H1 (cell line): ENCODE measurements at regions not wholly inside any gene's neighbourhood (a gene's known extent, or its start where the extent isn't known, plus 50 kb on each side); places are given as distances from the start of the nearest gene placed in this dataset.

Experiments used
- CTCF ChIA-PET: fragments of 300-600 bp; sonication (Branson Sonifier 250); formaldehyde crosslinking; loops from one replicate; lab custom pipeline; 2021; ENCODE audit not compliant: partially characterized antibody; lab: Charles Lee
- POLR2A ChIA-PET: fragments of 300-600 bp; sonication (Branson Sonifier 250); formaldehyde crosslinking; loops from one replicate; lab custom pipeline; 2021; ENCODE audit warnings: inconsistent platforms; ENCODE audit not compliant: partially characterized antibody; lab: Charles Lee
- DNase-seq, 2 experiments: peaks; one replicate each; pipeline versions ENCODE4 v3.0.0 to v3.0.0-alpha.2; 2010 to 2022; ENCODE audit warnings: low spot score in 2 of 2, low read depth in 1 of 2, mixed read lengths in 1 of 2
- FAIRE-seq: peaks from 2 replicates; lab custom pipeline; 2011; peaks lifted over from hg19 to GRCh38; lab: Jason Lieb, UNC
- H2AFZ ChIP-seq: 2 replicates; pipeline ENCODE4 v1.8.1; 2012; ENCODE audit warnings: low read length, inconsistent platforms
- H2AK5ac ChIP-seq: 2 replicates; pipeline ENCODE4 v1.6.1; 2013; ENCODE audit warnings: low read depth, low read length
- H2BK120ac ChIP-seq: replicated peaks from 2 replicates; pipeline ENCODE3; 2013; ENCODE audit warnings: low read depth, low read length, inconsistent platforms
- H2BK12ac ChIP-seq: 2 replicates; pipeline ENCODE4 v1.6.1; 2013; ENCODE audit warnings: low read depth, low read length
- H2BK15ac ChIP-seq: 2 replicates; pipeline ENCODE4 v1.6.1; 2013; ENCODE audit warnings: low read length
- H2BK20ac ChIP-seq: 2 replicates; pipeline ENCODE4 v1.6.1; 2013; ENCODE audit warnings: low read length
- H2BK5ac ChIP-seq: 2 replicates; pipeline ENCODE4 v1.6.1; 2013; ENCODE audit warnings: low read depth, low read length
- H3K14ac ChIP-seq: 2 replicates; pipeline ENCODE4 v1.6.1; 2013; ENCODE audit warnings: inconsistent platforms; ENCODE audit not compliant: insufficient read length
- H3K18ac ChIP-seq: 2 replicates; pipeline ENCODE4 v1.6.1; 2013; ENCODE audit warnings: low read length; ENCODE audit errors: extremely low read depth
- H3K23ac ChIP-seq: 2 replicates; pipeline ENCODE4 v1.6.1; 2013; ENCODE audit warnings: inconsistent platforms; ENCODE audit not compliant: insufficient read length
- H3K23me2 ChIP-seq: 2 replicates; pipeline ENCODE4 v1.6.1; 2013; ENCODE audit warnings: low read depth, low read length
- H3K27ac ChIP-seq: 2 replicates; pipeline ENCODE4 v1.6.1; 2011; ENCODE audit warnings: low read depth, low read length, inconsistent platforms
- H3K27me3 ChIP-seq, 4 experiments: replicated peaks in 1 of 4; 1 replicate in 1 of 4; 2 replicates in 3 of 4; pipeline versions ENCODE4 v1.6.1 to v1.8.1; 2011 to 2013; ENCODE audit warnings: low read length in 3 of 4, mild to moderate bottlenecking in 3 of 4, inconsistent platforms in 2 of 4, mixed read lengths in 2 of 4, moderate library complexity in 1 of 4; ENCODE audit not compliant: control insufficient read depth in 3 of 4, insufficient read depth in 3 of 4; ENCODE audit errors: extremely low read depth in 1 of 4
- H3K36me3 ChIP-seq, 4 experiments: 2 replicates each; pipeline versions ENCODE4 v1.6.1 to v1.8.1; 2011 to 2013; ENCODE audit warnings: mild to moderate bottlenecking in 4 of 4, low read length in 3 of 4, moderate library complexity in 2 of 4, control low read depth in 1 of 4, inconsistent platforms in 1 of 4; ENCODE audit not compliant: insufficient read depth in 4 of 4, control insufficient read depth in 2 of 4
- H3K4ac ChIP-seq: replicated peaks from 2 replicates; pipeline ENCODE3; 2013; ENCODE audit warnings: low read length, low read depth, mixed read lengths, inconsistent platforms; ENCODE audit not compliant: insufficient read length
- H3K4me1 ChIP-seq, 4 experiments: replicated peaks in 1 of 4; 1 replicate in 1 of 4; 2 replicates in 3 of 4; pipeline versions ENCODE4 v1.6.1 to v1.8.1; 2011 to 2013; ENCODE audit warnings: low read length in 3 of 4, inconsistent platforms in 2 of 4, mixed read lengths in 1 of 4; ENCODE audit not compliant: insufficient read depth in 4 of 4, control insufficient read depth in 3 of 4
- H3K4me2 ChIP-seq, 2 experiments: 2 replicates each; pipeline versions ENCODE4 v1.6.1 to v1.8.1; 2011 to 2013; ENCODE audit warnings: low read depth in 2 of 2, low read length in 2 of 2, control low read depth in 1 of 2, inconsistent platforms in 1 of 2, mild to moderate bottlenecking in 1 of 2; ENCODE audit not compliant: insufficient read depth in 1 of 2
- H3K4me3 ChIP-seq, 4 experiments: fragments of 200-600, 300-600 bp in 1 of 4; sonication (generic), shearing (Covaris generic), sonication (Bioruptor Twin) in 1 of 4; 2 replicates each; pipeline versions ENCODE4 v1.5.1 to v1.8.1; 2011 to 2016; ENCODE audit warnings: low read length in 4 of 4, low read depth in 3 of 4, control low read depth in 2 of 4, inconsistent platforms in 2 of 4, mild to moderate bottlenecking in 2 of 4, mixed read lengths in 1 of 4, moderate library complexity in 1 of 4; ENCODE audit not compliant: insufficient read depth in 2 of 4; ENCODE audit errors: extremely low read depth in 1 of 4
- H3K56ac ChIP-seq: replicated peaks from 2 replicates; pipeline ENCODE3; 2013; ENCODE audit warnings: low read depth, mild to moderate bottlenecking, mixed read lengths, low read length, inconsistent platforms; ENCODE audit not compliant: insufficient read length
- H3K79me1 ChIP-seq: 2 replicates; pipeline ENCODE4 v1.6.1; 2013; ENCODE audit warnings: low read depth, low read length, control low read depth
- H3K79me2 ChIP-seq, 2 experiments: 2 replicates each; pipeline versions ENCODE4 v1.6.1 to v1.8.1; 2012 to 2013; ENCODE audit warnings: low read length in 2 of 2, mild to moderate bottlenecking in 2 of 2, inconsistent platforms in 1 of 2; ENCODE audit not compliant: insufficient read depth in 2 of 2, control insufficient read depth in 1 of 2
- H3K9ac ChIP-seq, 4 experiments: replicated peaks in 1 of 4; 1 replicate in 1 of 4; 2 replicates in 3 of 4; pipeline versions ENCODE4 v1.6.1 to v1.8.1; 2011 to 2013; ENCODE audit warnings: low read depth in 3 of 4, low read length in 3 of 4, control low read depth in 2 of 4, mild to moderate bottlenecking in 2 of 4, moderate library complexity in 2 of 4, inconsistent platforms in 1 of 4; ENCODE audit errors: extremely low read depth in 1 of 4
- H3K9me3 ChIP-seq, 2 experiments: 2 replicates each; pipeline versions ENCODE4 v1.6.1 to v1.8.1; 2012 to 2013; ENCODE audit warnings: mild to moderate bottlenecking in 2 of 2, moderate library complexity in 2 of 2, control low read depth in 1 of 2, inconsistent platforms in 1 of 2, low read depth in 1 of 2, low read length in 1 of 2, mixed read lengths in 1 of 2; ENCODE audit not compliant: insufficient read depth in 2 of 2
- H4K20me1 ChIP-seq, 2 experiments: replicated peaks in 1 of 2; 2 replicates each; pipeline versions ENCODE3 to v1.8.1; 2011 to 2013; ENCODE audit warnings: inconsistent platforms in 2 of 2, low read length in 2 of 2, mild to moderate bottlenecking in 1 of 2; ENCODE audit not compliant: insufficient read depth in 2 of 2, control insufficient read depth in 1 of 2
- H4K5ac ChIP-seq: 2 replicates; pipeline ENCODE4 v1.6.1; 2013; ENCODE audit warnings: low read length, low read depth, mixed read lengths, inconsistent platforms; ENCODE audit not compliant: insufficient read length
- H4K8ac ChIP-seq: 2 replicates; pipeline ENCODE4 v1.8.0; 2013; ENCODE audit warnings: mild to moderate bottlenecking, moderate library complexity, low read length, inconsistent platforms; ENCODE audit not compliant: insufficient read depth; ENCODE audit errors: extremely low read depth
- H4K91ac ChIP-seq: replicated peaks from 2 replicates; pipeline ENCODE3; 2013; ENCODE audit warnings: low read length, mixed read lengths, inconsistent platforms; ENCODE audit not compliant: insufficient read length
- CEBPB ChIP-seq: IDR thresholded peaks from 2 replicates; pipeline ENCODE4 v1.6.1; 2012; ENCODE audit warnings: low read depth, low read length
- EGR1 ChIP-seq: IDR thresholded peaks from 2 replicates; pipeline ENCODE4 v1.6.1; 2011; ENCODE audit warnings: low read depth, low read length, borderline replicate concordance
- GTF2F1 ChIP-seq: IDR thresholded peaks from 2 replicates; pipeline ENCODE4 v1.6.1; 2012; ENCODE audit warnings: low read depth, low read length, improper control_type of control experiment, borderline replicate concordance
- WGBS, 2 experiments: shearing (Covaris generic) in 1 of 2; methylation state at CpG; one replicate each; pipeline versions ENCODE4 v1.1.6 to v1.1.7; 2013 to 2015; ENCODE audit warnings: low lambda C conversion rate in 2 of 2, mixed read lengths in 2 of 2, inconsistent platforms in 1 of 2, low coverage in 1 of 2, missing lambda C conversion rate in 1 of 2; ENCODE audit not compliant: insufficient replicate concordance in 2 of 2, insufficient coverage in 1 of 2, insufficient read length in 1 of 2; ENCODE audit errors: extremely low coverage in 1 of 2, missing lambda C conversion rate in 1 of 2; 5-methylcytosine and 5-hydroxymethylcytosine counted together
- TF ChIP-seq, protein P1 (sequence below): IDR thresholded peaks from 2 replicates; pipeline ENCODE4 v1.6.1; 2012; ENCODE audit warnings: inconsistent platforms
- TF ChIP-seq, protein P2 (sequence below): IDR thresholded peaks from 2 replicates; pipeline ENCODE4 v1.6.1; 2012; ENCODE audit warnings: low read length, inconsistent platforms

DNA sequence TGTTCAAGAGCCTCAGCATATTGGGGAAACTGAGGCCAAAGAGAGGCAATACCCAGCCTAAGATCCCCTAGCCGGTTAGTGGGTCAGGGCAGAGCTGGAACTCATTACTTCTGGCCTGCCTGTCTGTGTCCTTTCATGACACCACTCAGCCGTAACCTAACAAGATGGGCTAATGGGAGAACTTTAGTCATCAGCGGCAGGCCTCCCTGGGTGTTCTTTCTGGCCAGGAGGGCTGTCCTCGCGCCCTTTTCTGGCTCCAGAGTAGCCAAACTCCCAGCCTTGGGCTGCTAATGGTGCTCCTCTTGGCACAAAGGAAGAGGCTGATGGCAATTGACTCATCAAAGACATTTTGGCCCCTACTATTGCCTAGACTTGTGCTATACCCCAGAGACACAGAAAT lies 76.6 kb downstream of the NCR2 start:
- Histone ChIP-seq H2BK20ac (no peak overlapping the region), H3K9me3 (no peaks in the 10 kb centered on the region), H3K4me1 (peaks cover 4 to 36% (median 20%) of the 10 kb centered on the region in 4 experiments), H3K4me2 (no peak overlapping the region), H4K20me1 (peaks cover 8 to 9% of the 10 kb centered on the region in 2 experiments), H2BK15ac (0 out of 2 replicates have a peak overlapping the region, but pooled peaks have one; percentile 89), H3K79me2 (no peaks in the 10 kb centered on the region), H4K91ac (no peak overlapping the region), H2BK5ac (no peak overlapping the region), H3K4ac (no peak overlapping the region), H4K5ac (no peak overlapping the region), H3K27ac (no peak overlapping the region), H3K4me3 (no peak overlapping the region), H3K23me2 (peaks cover 3% of the 10 kb centered on the region), H3K27me3 (peaks cover 92 to 100% (median 99%) of the 10 kb centered on the region in 4 experiments), H2AFZ (no peak overlapping the region), H3K9ac (no peak overlapping the region), H2AK5ac (no peak overlapping the region), H3K23ac (no peak overlapping the region), H4K8ac (no peak overlapping the region), H3K79me1 (no peaks in the 10 kb centered on the region), H3K36me3 (no peaks in the 10 kb centered on the region; a peak in 1 of 8 replicates), H3K18ac (no peak overlapping the region), H3K14ac (no peak overlapping the region), H2BK120ac (no peak overlapping the region), H3K56ac (no peak overlapping the region), H2BK12ac (no peak overlapping the region)
- ChIA-PET CTCF (interaction anchor here (0.8 to 11.6 kb wide), 3 partner anchors 12 to 105 kb away, joined by 3 to 178 read pairs (median 28); no protein-coding TSS in a partner anchor), POLR2A (no interaction called here)
- no peak for DNase-seq
- FAIRE-seq = no peak
- 73% methylated on average over 5 of the region's 5 CpGs; no CpG with 5 or more reads in 1 of the 2 experiments for WGBS, 2 experiments
- no peak for TF ChIP-seq EGR1
- TF ChIP-seq CEBPB = no peak
- TF ChIP-seq, protein P1, sequence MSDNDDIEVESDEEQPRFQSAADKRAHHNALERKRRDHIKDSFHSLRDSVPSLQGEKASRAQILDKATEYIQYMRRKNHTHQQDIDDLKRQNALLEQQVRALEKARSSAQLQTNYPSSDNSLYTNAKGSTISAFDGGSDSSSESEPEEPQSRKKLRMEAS = no peak
- TF ChIP-seq GTF2F1 = no peak
- TF ChIP-seq, protein P2, sequence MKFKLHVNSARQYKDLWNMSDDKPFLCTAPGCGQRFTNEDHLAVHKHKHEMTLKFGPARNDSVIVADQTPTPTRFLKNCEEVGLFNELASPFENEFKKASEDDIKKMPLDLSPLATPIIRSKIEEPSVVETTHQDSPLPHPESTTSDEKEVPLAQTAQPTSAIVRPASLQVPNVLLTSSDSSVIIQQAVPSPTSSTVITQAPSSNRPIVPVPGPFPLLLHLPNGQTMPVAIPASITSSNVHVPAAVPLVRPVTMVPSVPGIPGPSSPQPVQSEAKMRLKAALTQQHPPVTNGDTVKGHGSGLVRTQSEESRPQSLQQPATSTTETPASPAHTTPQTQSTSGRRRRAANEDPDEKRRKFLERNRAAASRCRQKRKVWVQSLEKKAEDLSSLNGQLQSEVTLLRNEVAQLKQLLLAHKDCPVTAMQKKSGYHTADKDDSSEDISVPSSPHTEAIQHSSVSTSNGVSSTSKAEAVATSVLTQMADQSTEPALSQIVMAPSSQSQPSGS = no peak
